GM18907 (cell line): ENCODE measurements at regions not wholly inside any gene's neighbourhood (a gene's known extent, or its start where the extent isn't known, plus 50 kb on each side); places are given as distances from the start of the nearest gene placed in this dataset.
"Not testable (repeated sequence)": the region's sequence is repeated elsewhere in the genome, so short reads cannot be mapped to it uniquely, and the experiment has no call there.

Source experiments
- ATAC-seq: cut with Tn5 transposase; IDR thresholded peaks from one replicate; pipeline ENCODE4 v1.9.1; 2021; ENCODE audit warnings: mild to moderate bottlenecking, moderate library complexity; ENCODE audit not compliant: unreplicated experiment

DNA sequence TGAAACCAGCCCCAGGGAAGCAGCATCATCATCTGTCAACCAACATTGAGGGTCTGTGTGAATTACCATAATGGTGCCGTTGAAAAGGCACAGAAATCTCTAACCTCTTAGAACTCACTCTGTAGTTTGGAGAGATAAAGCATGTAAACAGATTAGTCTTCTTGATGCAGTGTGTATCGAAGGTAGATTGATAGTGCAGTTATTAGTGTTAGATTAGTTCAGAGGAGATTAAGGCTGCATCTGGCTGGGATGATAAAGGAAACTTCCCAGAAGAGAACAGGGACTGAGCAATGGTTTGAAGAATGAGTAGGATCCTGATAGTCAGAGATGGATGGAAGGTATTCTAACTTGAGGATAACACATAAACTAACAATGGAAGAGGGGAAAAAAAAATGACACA, 651.5 kb downstream of the TLE1 start:
- no peak for ATAC-seq

DNA sequence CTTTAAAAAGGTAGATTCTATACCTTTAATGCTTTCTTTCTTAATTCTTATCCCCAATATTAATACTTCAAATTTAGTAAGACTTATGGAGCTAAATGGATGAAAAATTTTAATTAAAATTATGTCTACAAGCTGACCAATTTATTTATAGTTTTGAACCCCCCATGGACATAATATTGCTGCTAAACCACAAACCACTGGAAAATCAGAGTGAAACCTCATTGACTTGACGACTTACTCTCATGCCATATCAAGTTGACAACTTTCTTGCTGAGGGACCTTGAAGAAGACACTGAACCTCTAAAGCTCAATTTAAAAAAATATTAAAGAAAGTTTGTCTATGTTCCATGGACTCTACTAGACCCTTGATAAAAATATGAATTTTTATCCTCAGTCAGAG, 653.7 kb downstream of the TLE1 start:
- ATAC-seq, result no peak

- no peak for ATAC-seq
Observed at GRCh38 chr9:81035171-81035570, 654.2 kb downstream of the TLE1 start.

- no peak for ATAC-seq
Observed at GRCh38 chr9:81032831-81033230, 656.5 kb downstream of the TLE1 start.

GRCh38 chr9:81032030-81032572, 657.2 kb downstream of the TLE1 start:
- ATAC-seq, result no peak

- no peak for ATAC-seq
Observed at GRCh38 chr9:81031422-81032029, 657.8 kb downstream of the TLE1 start.

GRCh38 chr9:81030027-81030426, 659.3 kb downstream of the TLE1 start:
- no peak for ATAC-seq

GRCh38 chr9:81028504-81028903, 660.8 kb downstream of the TLE1 start:
- ATAC-seq, result no peak

DNA sequence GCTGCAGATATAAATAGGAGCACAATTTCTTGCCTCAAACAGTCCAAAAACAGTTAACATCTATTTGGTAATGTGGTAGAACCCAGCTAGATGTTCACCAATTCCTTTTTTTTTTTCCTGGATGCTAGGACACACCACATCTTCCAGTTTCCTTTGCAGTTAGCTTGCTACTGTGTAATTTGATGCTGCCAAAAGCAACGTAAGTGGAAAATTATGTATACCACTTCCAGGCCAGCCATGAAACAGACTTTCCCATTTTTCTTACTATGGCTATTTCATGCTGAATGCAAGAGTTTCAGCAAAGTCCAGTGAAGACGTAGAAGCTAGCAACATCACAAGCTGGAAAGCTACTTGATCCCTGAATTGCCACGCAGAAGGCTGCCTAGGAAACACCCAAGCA, 667.2 kb downstream of the TLE1 start:
- ATAC-seq, result no peak

DNA sequence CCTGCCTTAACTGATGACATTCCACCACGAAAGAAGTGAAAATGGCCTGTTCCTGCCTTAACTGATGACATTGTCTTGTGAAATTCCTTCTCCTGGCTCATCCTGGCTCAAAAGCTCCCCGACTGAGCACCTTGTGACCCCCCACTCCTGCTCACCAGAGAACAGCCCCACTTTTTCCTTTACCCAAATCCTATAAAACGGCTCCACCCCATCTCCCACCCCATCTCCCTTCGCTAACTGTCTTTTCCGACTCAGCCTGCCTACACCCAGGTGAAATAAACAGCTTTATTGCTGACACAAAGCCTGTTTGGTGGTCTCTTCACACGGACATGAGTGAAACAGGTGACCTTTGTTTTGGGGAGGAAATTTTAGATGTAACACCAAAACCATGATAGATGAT, 674.4 kb downstream of the TLE1 start:
- ATAC-seq, result not testable (repeated sequence)

DNA sequence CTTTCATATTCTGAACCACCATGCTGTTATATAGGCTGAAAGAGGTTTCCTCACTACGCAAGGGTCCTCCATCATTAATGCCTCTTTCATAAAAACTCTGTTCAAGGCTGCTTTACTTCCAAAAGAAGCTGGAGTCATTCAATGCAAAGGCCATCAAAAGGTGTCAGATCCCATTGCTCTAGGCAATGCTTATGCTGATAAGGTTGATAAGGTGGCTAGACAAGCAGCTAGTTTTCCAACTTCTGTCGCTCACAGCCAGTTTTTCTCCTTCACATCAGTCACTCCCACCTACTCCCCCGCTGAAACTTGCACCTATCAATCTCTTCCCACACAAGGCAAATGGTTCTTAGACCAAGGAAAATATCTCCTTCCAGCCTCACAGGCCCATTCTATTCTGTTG, 676.2 kb downstream of the TLE1 start:
- not testable (repeated sequence) for ATAC-seq

GRCh38 chr9:81002906-81003305, 686.4 kb downstream of the TLE1 start:
- no peak for ATAC-seq

DNA sequence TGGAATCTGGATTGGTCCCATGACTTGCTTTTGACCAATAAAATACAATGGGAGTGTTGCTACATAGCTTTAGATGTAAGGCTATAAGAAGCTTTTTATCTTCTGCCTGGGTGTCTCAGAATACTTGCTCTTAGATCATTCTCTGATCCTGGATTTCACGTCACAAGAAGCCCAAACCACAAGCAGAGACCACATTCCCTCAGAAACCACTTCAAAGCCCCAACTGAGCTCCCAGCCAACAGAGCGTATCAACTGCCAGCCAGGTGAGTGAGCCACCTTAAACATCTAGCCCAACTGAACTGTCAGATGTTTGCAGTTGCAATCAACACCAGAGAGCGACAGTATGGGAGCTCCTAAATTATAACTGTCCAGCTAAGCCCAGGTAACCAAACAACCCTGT, 687.1 kb downstream of the TLE1 start:
- no peak for ATAC-seq

DNA sequence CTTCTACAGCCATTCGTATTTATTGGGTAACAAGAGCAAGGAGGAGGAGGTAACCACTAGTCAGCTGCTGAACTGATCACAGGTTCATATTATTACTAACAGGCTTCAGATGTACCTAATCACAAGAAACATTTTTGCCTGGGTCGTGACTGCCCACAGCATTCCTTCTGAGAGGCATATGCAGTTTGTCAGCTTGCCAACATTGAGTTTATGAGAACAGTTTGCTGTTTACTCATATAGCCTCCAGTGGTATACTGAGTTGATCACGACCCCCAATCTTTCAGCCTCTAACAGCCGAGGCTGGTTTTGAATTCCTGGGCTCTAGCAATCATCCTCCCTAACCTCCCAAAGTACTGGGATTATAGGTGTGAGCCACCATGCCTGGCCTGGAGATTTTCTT, 693.6 kb downstream of the TLE1 start:
- ATAC-seq, result no peak

GRCh38 chr9:80994892-80995291, 694.5 kb downstream of the TLE1 start:
- no peak for ATAC-seq

DNA sequence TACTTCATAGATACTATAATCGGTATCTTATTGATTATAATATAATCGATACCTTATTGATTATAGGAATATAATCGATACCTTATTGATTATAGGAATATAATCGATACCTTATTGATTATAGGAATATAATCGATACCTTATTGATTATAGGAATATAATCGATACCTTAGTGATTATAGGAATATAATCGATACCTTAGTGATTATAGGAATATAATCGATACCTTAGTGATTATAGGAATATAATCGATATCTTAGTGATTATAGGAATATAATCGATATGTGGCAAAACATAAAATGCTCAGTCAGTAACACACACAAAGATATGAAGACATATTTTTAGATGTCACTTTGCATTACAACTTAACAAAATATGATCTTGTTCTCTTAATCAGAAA, 703.8 kb downstream of the TLE1 start:
- not testable (repeated sequence) for ATAC-seq

DNA sequence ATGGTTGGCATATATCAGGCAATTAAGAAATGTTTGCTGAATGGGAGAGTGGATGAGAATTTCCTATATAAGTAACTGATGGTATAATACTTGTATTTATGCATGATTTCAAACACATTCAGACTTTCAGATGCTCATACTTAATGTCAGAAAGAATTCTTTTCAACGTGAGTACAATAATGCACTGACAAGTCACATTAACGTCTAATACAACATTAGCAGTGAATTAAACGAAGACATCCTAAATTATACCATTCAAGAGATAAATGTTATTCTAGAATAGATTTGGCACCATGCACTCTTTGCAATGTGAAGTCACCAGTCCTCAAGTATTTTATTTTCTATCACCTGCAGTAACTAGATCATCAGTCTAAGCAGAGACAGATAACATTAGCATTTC, 712.9 kb downstream of the TLE1 start:
- no peak for ATAC-seq

GRCh38 chr9:80970377-80970776, 719.0 kb downstream of the TLE1 start:
- not testable (repeated sequence) for ATAC-seq

DNA sequence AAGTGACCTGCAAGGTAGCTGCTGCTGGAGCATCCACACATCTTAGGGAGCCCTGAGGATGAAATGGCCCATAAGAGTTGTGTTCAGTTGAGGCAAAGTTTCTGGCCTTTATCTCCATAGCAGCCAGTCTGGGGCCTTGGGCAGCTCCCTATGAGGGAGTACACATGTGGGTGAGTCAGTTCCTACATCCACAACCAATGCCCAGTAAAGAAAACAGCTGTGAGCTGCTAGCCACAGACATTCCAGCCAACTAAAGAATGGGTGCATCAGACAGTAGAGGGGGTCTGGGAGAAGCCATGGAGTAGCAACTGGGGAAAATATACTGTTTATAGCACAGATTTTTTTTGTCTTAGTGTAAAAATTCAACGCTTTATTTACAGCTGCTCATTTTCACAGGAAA, 720.7 kb downstream of the TLE1 start:
- ATAC-seq, result no peak

- no peak for ATAC-seq
Observed at GRCh38 chr9:80964914-80965313, 724.4 kb downstream of the TLE1 start.

- no peak for ATAC-seq
Observed at GRCh38 chr9:80964374-80964773, 725.0 kb downstream of the TLE1 start.

DNA sequence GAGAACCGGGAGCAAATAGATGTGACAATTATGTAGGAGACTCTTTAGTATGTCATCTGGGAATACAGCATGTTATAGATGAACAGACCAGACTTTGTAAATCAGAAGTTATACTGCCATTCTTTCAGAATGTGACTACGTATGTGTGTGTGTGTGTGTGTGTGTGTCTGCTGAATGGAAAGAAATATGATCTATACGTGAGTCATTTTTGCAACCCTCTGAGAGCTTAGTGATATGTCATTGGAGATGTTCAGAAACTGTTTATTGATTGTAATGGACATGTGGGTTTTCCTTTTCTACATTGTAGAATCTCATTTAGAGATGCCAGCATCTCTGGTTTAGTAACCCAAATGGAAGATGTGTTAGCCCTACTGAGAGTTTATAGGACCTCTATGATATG, 731.5 kb downstream of the TLE1 start:
- ATAC-seq, result no peak

- ATAC-seq, result no peak
Observed at GRCh38 chr9:80954521-80954920, 734.8 kb downstream of the TLE1 start.
